H1 (cell line): ENCODE measurements at regions not wholly inside any gene's neighbourhood (a gene's known extent, or its start where the extent isn't known, plus 50 kb on each side); places are given as distances from the start of the nearest gene placed in this dataset.

ENCODE experiments used
- CTCF ChIA-PET: fragments of 300-600 bp; sonication (Branson Sonifier 250); formaldehyde crosslinking; loops from one replicate; lab custom pipeline; 2021; ENCODE audit not compliant: partially characterized antibody; lab: Charles Lee
- POLR2A ChIA-PET: fragments of 300-600 bp; sonication (Branson Sonifier 250); formaldehyde crosslinking; loops from one replicate; lab custom pipeline; 2021; ENCODE audit warnings: inconsistent platforms; ENCODE audit not compliant: partially characterized antibody; lab: Charles Lee
- DNase-seq, 2 experiments: peaks; one replicate each; pipeline versions ENCODE4 v3.0.0 to v3.0.0-alpha.2; 2010 to 2022; ENCODE audit warnings: low spot score in 2 of 2, low read depth in 1 of 2, mixed read lengths in 1 of 2
- FAIRE-seq: peaks from 2 replicates; lab custom pipeline; 2011; peaks lifted over from hg19 to GRCh38; lab: Jason Lieb, UNC
- H2AFZ ChIP-seq: 2 replicates; pipeline ENCODE4 v1.8.1; 2012; ENCODE audit warnings: low read length, inconsistent platforms
- H2AK5ac ChIP-seq: 2 replicates; pipeline ENCODE4 v1.6.1; 2013; ENCODE audit warnings: low read depth, low read length
- H2BK120ac ChIP-seq: replicated peaks from 2 replicates; pipeline ENCODE3; 2013; ENCODE audit warnings: low read depth, low read length, inconsistent platforms
- H2BK12ac ChIP-seq: 2 replicates; pipeline ENCODE4 v1.6.1; 2013; ENCODE audit warnings: low read depth, low read length
- H2BK15ac ChIP-seq: 2 replicates; pipeline ENCODE4 v1.6.1; 2013; ENCODE audit warnings: low read length
- H2BK20ac ChIP-seq: 2 replicates; pipeline ENCODE4 v1.6.1; 2013; ENCODE audit warnings: low read length
- H2BK5ac ChIP-seq: 2 replicates; pipeline ENCODE4 v1.6.1; 2013; ENCODE audit warnings: low read depth, low read length
- H3K14ac ChIP-seq: 2 replicates; pipeline ENCODE4 v1.6.1; 2013; ENCODE audit warnings: inconsistent platforms; ENCODE audit not compliant: insufficient read length
- H3K18ac ChIP-seq: 2 replicates; pipeline ENCODE4 v1.6.1; 2013; ENCODE audit warnings: low read length; ENCODE audit errors: extremely low read depth
- H3K23ac ChIP-seq: 2 replicates; pipeline ENCODE4 v1.6.1; 2013; ENCODE audit warnings: inconsistent platforms; ENCODE audit not compliant: insufficient read length
- H3K23me2 ChIP-seq: 2 replicates; pipeline ENCODE4 v1.6.1; 2013; ENCODE audit warnings: low read depth, low read length
- H3K27ac ChIP-seq: 2 replicates; pipeline ENCODE4 v1.6.1; 2011; ENCODE audit warnings: low read depth, low read length, inconsistent platforms
- H3K27me3 ChIP-seq, 4 experiments: replicated peaks in 1 of 4; 1 replicate in 1 of 4; 2 replicates in 3 of 4; pipeline versions ENCODE4 v1.6.1 to v1.8.1; 2011 to 2013; ENCODE audit warnings: low read length in 3 of 4, mild to moderate bottlenecking in 3 of 4, inconsistent platforms in 2 of 4, mixed read lengths in 2 of 4, moderate library complexity in 1 of 4; ENCODE audit not compliant: control insufficient read depth in 3 of 4, insufficient read depth in 3 of 4; ENCODE audit errors: extremely low read depth in 1 of 4
- H3K36me3 ChIP-seq, 4 experiments: 2 replicates each; pipeline versions ENCODE4 v1.6.1 to v1.8.1; 2011 to 2013; ENCODE audit warnings: mild to moderate bottlenecking in 4 of 4, low read length in 3 of 4, moderate library complexity in 2 of 4, control low read depth in 1 of 4, inconsistent platforms in 1 of 4; ENCODE audit not compliant: insufficient read depth in 4 of 4, control insufficient read depth in 2 of 4
- H3K4ac ChIP-seq: replicated peaks from 2 replicates; pipeline ENCODE3; 2013; ENCODE audit warnings: low read length, low read depth, mixed read lengths, inconsistent platforms; ENCODE audit not compliant: insufficient read length
- H3K4me1 ChIP-seq, 4 experiments: replicated peaks in 1 of 4; 1 replicate in 1 of 4; 2 replicates in 3 of 4; pipeline versions ENCODE4 v1.6.1 to v1.8.1; 2011 to 2013; ENCODE audit warnings: low read length in 3 of 4, inconsistent platforms in 2 of 4, mixed read lengths in 1 of 4; ENCODE audit not compliant: insufficient read depth in 4 of 4, control insufficient read depth in 3 of 4
- H3K4me2 ChIP-seq, 2 experiments: 2 replicates each; pipeline versions ENCODE4 v1.6.1 to v1.8.1; 2011 to 2013; ENCODE audit warnings: low read depth in 2 of 2, low read length in 2 of 2, control low read depth in 1 of 2, inconsistent platforms in 1 of 2, mild to moderate bottlenecking in 1 of 2; ENCODE audit not compliant: insufficient read depth in 1 of 2
- H3K4me3 ChIP-seq, 4 experiments: fragments of 200-600, 300-600 bp in 1 of 4; sonication (generic), shearing (Covaris generic), sonication (Bioruptor Twin) in 1 of 4; 2 replicates each; pipeline versions ENCODE4 v1.5.1 to v1.8.1; 2011 to 2016; ENCODE audit warnings: low read length in 4 of 4, low read depth in 3 of 4, control low read depth in 2 of 4, inconsistent platforms in 2 of 4, mild to moderate bottlenecking in 2 of 4, mixed read lengths in 1 of 4, moderate library complexity in 1 of 4; ENCODE audit not compliant: insufficient read depth in 2 of 4; ENCODE audit errors: extremely low read depth in 1 of 4
- H3K56ac ChIP-seq: replicated peaks from 2 replicates; pipeline ENCODE3; 2013; ENCODE audit warnings: low read depth, mild to moderate bottlenecking, mixed read lengths, low read length, inconsistent platforms; ENCODE audit not compliant: insufficient read length
- H3K79me1 ChIP-seq: 2 replicates; pipeline ENCODE4 v1.6.1; 2013; ENCODE audit warnings: low read depth, low read length, control low read depth
- H3K79me2 ChIP-seq, 2 experiments: 2 replicates each; pipeline versions ENCODE4 v1.6.1 to v1.8.1; 2012 to 2013; ENCODE audit warnings: low read length in 2 of 2, mild to moderate bottlenecking in 2 of 2, inconsistent platforms in 1 of 2; ENCODE audit not compliant: insufficient read depth in 2 of 2, control insufficient read depth in 1 of 2
- H3K9ac ChIP-seq, 4 experiments: replicated peaks in 1 of 4; 1 replicate in 1 of 4; 2 replicates in 3 of 4; pipeline versions ENCODE4 v1.6.1 to v1.8.1; 2011 to 2013; ENCODE audit warnings: low read depth in 3 of 4, low read length in 3 of 4, control low read depth in 2 of 4, mild to moderate bottlenecking in 2 of 4, moderate library complexity in 2 of 4, inconsistent platforms in 1 of 4; ENCODE audit errors: extremely low read depth in 1 of 4
- H3K9me3 ChIP-seq, 2 experiments: 2 replicates each; pipeline versions ENCODE4 v1.6.1 to v1.8.1; 2012 to 2013; ENCODE audit warnings: mild to moderate bottlenecking in 2 of 2, moderate library complexity in 2 of 2, control low read depth in 1 of 2, inconsistent platforms in 1 of 2, low read depth in 1 of 2, low read length in 1 of 2, mixed read lengths in 1 of 2; ENCODE audit not compliant: insufficient read depth in 2 of 2
- H4K20me1 ChIP-seq, 2 experiments: replicated peaks in 1 of 2; 2 replicates each; pipeline versions ENCODE3 to v1.8.1; 2011 to 2013; ENCODE audit warnings: inconsistent platforms in 2 of 2, low read length in 2 of 2, mild to moderate bottlenecking in 1 of 2; ENCODE audit not compliant: insufficient read depth in 2 of 2, control insufficient read depth in 1 of 2
- H4K5ac ChIP-seq: 2 replicates; pipeline ENCODE4 v1.6.1; 2013; ENCODE audit warnings: low read length, low read depth, mixed read lengths, inconsistent platforms; ENCODE audit not compliant: insufficient read length
- H4K8ac ChIP-seq: 2 replicates; pipeline ENCODE4 v1.8.0; 2013; ENCODE audit warnings: mild to moderate bottlenecking, moderate library complexity, low read length, inconsistent platforms; ENCODE audit not compliant: insufficient read depth; ENCODE audit errors: extremely low read depth
- H4K91ac ChIP-seq: replicated peaks from 2 replicates; pipeline ENCODE3; 2013; ENCODE audit warnings: low read length, mixed read lengths, inconsistent platforms; ENCODE audit not compliant: insufficient read length
- CTBP2 ChIP-seq: IDR thresholded peaks from 2 replicates; pipeline ENCODE4 v1.7.0; 2011; ENCODE audit warnings: borderline replicate concordance, mild to moderate bottlenecking, moderate library complexity, mixed read lengths, low read length; ENCODE audit not compliant: insufficient read depth, insufficient read length
- EZH2 ChIP-seq: fragments of 200-600 bp; sonication (generic); IDR thresholded peaks from 2 replicates; pipeline ENCODE4 v1.7.1; 2012; ENCODE audit warnings: low read depth, mild to moderate bottlenecking, moderate library complexity, low read length, inconsistent platforms; ENCODE audit not compliant: severe bottlenecking
- KDM4A ChIP-seq: IDR thresholded peaks from one replicate; pipeline ENCODE4 v1.7.1; 2012; ENCODE audit warnings: low read depth, mild to moderate bottlenecking, moderate library complexity, low read length, inconsistent platforms; ENCODE audit not compliant: severe bottlenecking
- POLR2A ChIP-seq, 2 experiments: IDR thresholded peaks; 1 replicate in 1 of 2; 2 replicates in 1 of 2; pipeline ENCODE4 v1.6.1; 2011; ENCODE audit warnings: low read depth in 2 of 2, low read length in 2 of 2, mild to moderate bottlenecking in 2 of 2; ENCODE audit errors: control extremely low read depth in 1 of 2
- SP2 ChIP-seq: IDR thresholded peaks from 2 replicates; pipeline ENCODE4 v1.6.1; 2012; ENCODE audit warnings: mild to moderate bottlenecking, low read length, inconsistent platforms
- YY1 ChIP-seq: IDR thresholded peaks from 2 replicates; pipeline ENCODE4 v1.6.1; 2011; ENCODE audit warnings: low read depth, mild to moderate bottlenecking, low read length
- ZNF274 ChIP-seq: IDR thresholded peaks from 2 replicates; pipeline ENCODE4 v1.7.0; 2012; ENCODE audit warnings: low read length, borderline replicate concordance; ENCODE audit errors: extremely low read depth
- WGBS, 2 experiments: shearing (Covaris generic) in 1 of 2; methylation state at CpG; one replicate each; pipeline versions ENCODE4 v1.1.6 to v1.1.7; 2013 to 2015; ENCODE audit warnings: low lambda C conversion rate in 2 of 2, mixed read lengths in 2 of 2, inconsistent platforms in 1 of 2, low coverage in 1 of 2, missing lambda C conversion rate in 1 of 2; ENCODE audit not compliant: insufficient replicate concordance in 2 of 2, insufficient coverage in 1 of 2, insufficient read length in 1 of 2; ENCODE audit errors: extremely low coverage in 1 of 2, missing lambda C conversion rate in 1 of 2; 5-methylcytosine and 5-hydroxymethylcytosine counted together

DNA sequence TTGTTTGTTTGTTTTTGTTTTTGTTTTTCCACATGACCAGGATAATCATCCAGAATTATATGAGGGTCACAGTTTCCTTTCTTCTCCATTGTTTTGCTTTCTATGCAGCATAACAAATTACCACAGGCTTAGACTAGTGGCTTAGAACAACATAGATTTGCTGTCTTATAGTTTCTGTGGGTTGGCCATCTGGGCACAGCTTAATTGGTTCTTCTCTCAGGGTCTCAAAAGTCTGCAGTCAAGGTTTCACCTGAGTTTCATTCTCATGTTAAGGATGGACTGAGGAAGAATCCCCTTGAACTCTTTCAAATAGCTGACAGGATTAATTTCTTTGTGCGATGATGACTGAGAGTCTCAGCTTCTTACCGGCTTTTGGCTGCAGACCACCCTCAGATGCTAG, 559.8 kb downstream of the PRDM9 start:
- POLR2A ChIA-PET, result no interaction called here
- Histone ChIP-seq H3K9me3 (peaks cover 0 to 2% of the 10 kb centered on the region in 2 experiments; a peak in 1 of 4 replicates), H4K8ac (no peak overlapping the region), H2BK12ac (no peak overlapping the region), H3K4me1 (no peaks in the 10 kb centered on the region), H3K9ac (no peak overlapping the region), H4K5ac (no peak overlapping the region), H3K79me1 (no peaks in the 10 kb centered on the region), H4K20me1 (no peaks in the 10 kb centered on the region), H3K14ac (no peak overlapping the region), H2BK5ac (no peak overlapping the region), H2AK5ac (no peak overlapping the region), H3K23me2 (no peaks in the 10 kb centered on the region), H3K56ac (no peak overlapping the region), H2BK15ac (no peak overlapping the region), H3K36me3 (no peaks in the 10 kb centered on the region), H3K79me2 (no peaks in the 10 kb centered on the region), H2BK20ac (no peak overlapping the region), H3K4ac (no peak overlapping the region), H3K27ac (no peak overlapping the region), H2BK120ac (no peak overlapping the region), H3K23ac (no peak overlapping the region), H3K4me3 (no peak overlapping the region), H3K27me3 (no peaks in the 10 kb centered on the region), H2AFZ (no peak overlapping the region), H3K4me2 (no peak overlapping the region), H4K91ac (no peak overlapping the region), H3K18ac (no peak overlapping the region)
- TF ChIP-seq YY1 (no peak), KDM4A (no peak), POLR2A (IDR thresholded peaks at IDR 0.05; ENCODE audit: control extremely low read depth in 1 of 2, low read depth in 2 of 2, low read length in 2 of 2) (no peak), ZNF274 (no peak), SP2 (no peak), EZH2 (no peak), CTBP2 (no peak)
- CTCF ChIA-PET, result no interaction called here
- no peak for DNase-seq
- no peak for FAIRE-seq
- WGBS, 2 experiments, result 88% methylated on average over 2 of the region's 2 CpGs; no CpG with 5 or more reads in 1 of the 2 experiments
